ENCODE measurements at regions not wholly inside any gene's neighbourhood (a gene's known extent, or its start where the extent isn't known, plus 50 kb on each side); places are given as distances from the start of the nearest gene placed in this dataset.

- DNase-seq = no peak
Observed at GRCh38 chr13:89923736-89924135, 1423.8 kb upstream of the MIR17HG start.

DNA sequence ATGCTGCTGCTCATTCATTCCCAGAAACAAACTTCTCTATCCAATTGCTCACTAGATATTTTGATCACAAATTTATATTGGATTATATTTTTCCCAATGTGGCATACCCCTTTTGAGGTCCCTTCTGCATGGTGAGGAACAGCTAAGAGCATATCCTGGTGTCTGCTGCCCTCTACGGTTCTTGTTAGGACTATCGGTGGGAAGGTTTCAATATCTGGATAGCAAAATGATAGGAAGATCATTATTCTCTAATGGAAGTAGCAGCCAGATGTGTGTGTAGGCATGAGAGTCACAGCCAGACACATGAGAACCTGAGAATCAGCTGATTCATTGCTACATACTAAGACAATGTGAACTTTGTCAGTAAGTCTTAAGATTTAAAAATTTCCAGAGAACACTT is 1422.4 kb upstream of the MIR17HG start:
- no peak for DNase-seq

- DNase-seq = no peak
Observed at GRCh38 chr13:89930861-89931260, 1416.6 kb upstream of the MIR17HG start.

- DNase-seq = no peak
Observed at GRCh38 chr13:89932902-89933301, 1414.6 kb upstream of the MIR17HG start.

DNA sequence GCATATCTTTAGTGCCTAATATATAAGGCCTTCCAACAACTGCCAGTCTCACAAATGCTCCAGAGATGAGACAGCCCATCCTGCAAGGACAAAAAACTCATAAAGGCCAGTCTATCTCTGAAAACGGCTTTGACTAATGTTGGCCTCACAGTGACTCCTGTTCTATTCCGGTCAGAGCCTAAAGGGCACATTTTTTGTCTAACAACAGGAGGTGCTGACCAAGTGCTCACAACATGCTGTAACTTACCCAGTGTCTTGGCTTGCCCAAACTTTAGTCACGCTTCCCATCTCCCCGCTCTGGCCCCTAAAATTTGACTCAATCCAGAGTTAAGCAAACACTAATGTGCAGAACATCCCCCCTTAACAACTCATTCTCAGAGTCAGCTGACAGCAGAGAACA is 1411.2 kb upstream of the MIR17HG start:
- no peak for DNase-seq

GRCh38 chr13:89937420-89937819 is 1410.1 kb upstream of the MIR17HG start:
- no peak for DNase-seq

- no peak for DNase-seq
Observed at GRCh38 chr13:89940383-89940782, 1407.1 kb upstream of the MIR17HG start.

GRCh38 chr13:89943139-89943538 is 1404.3 kb upstream of the MIR17HG start:
- no peak for DNase-seq

DNA sequence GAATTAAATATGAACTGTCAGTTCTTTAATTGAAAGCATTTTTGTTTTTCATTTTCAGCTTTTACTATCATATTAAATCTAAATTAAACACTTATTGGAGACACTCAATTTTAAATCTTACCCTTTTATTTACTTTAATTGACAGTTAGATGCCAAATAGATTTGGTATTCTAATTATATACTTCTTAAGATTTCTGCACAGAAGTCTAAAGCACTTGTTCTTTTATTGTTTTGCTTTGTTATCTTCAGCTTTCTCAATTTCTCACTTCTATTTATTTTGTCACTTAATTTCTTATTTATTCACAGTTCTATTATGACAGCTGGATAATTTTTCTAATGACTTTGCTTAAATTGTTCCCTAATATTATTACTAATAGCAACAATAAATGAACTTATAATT is 1397.3 kb upstream of the MIR17HG start:
- DNase-seq = no peak

GRCh38 chr13:89951341-89951740 is 1396.1 kb upstream of the MIR17HG start:
- DNase-seq = no peak

DNA sequence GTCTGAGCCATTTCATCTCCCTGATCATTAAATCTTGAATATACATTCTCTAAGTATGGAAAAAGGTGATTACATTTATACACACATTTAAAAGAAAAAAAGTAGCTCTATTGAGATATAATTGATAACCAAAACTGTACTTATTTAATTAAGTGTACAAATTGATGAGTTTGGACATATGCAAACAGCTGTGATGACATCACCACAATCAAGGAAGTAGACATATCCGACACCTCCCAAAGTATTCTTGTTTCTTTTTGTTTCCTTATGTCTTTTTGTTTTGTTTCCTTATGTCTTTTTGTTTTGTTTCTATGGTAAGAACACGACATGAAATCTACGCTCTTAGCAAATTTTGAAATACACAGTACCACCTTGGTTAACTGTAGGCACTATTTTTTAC is 1393.9 kb upstream of the MIR17HG start:
- no peak for DNase-seq

- no peak for DNase-seq
Observed at GRCh38 chr13:89955773-89956172, 1391.7 kb upstream of the MIR17HG start.

DNA sequence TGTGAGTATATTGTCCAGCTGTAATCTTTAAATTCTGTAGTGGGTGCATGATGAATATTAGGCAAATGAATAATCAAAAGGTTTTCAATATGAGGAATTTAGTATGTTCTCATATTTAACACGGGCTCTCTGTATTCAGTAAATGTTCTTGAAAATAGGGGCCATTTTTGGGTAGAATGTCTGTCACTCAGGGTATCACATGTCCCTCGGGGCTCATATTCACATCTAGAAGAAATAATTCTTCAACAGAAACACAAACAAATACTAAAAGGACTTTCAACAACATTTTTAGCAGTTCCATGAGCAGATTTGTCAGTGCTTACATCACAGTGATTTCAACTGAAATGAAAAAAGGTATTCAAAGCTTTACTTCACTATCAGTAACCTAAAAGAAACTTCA is 1388.4 kb upstream of the MIR17HG start:
- DNase-seq = no peak

- DNase-seq = no peak
Observed at GRCh38 chr13:89965252-89965651, 1382.2 kb upstream of the MIR17HG start.

DNA sequence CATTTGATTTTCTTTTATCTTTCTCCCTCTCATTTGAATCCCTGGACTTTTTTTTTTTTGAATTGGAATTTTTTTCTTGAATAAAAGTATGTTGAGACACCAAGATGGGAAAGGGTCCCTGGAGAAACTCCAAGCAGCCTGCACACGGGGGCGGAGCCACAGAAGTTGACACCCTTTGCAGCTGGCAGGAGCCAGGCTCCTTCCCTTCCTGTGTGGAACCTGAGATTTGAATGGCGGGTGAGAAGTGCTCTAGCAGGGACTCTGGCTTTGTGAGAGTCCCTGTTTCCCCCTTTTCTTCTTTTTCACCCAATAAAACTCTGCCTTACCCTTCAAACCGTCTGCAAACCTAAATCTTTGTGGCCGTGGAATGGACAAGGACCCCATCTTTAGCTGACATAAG is 1381.0 kb upstream of the MIR17HG start:
- DNase-seq = no peak

DNA sequence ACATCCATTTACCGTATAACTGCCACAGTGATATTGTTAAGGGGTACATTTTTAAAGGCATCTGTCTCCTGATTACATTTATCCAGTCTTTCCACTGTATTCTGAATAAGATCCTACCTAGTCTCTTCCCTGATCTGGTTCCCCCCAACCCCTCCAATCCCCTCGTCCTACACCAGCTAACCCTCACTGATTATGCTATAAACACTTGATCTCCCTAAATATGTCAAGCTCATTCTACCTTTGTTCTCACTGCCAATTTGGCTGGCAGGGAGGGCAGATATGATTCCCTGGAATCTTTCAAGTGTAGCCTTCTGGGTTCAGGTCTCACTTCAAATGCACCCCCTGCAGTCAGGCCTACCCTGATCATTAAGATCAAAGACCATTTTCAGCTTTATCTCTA is 1379.8 kb upstream of the MIR17HG start:
- no peak for DNase-seq

GRCh38 chr13:89968470-89968869 is 1379.0 kb upstream of the MIR17HG start:
- no peak for DNase-seq

- no peak for DNase-seq
Observed at GRCh38 chr13:89970353-89970709, 1377.2 kb upstream of the MIR17HG start.

DNA sequence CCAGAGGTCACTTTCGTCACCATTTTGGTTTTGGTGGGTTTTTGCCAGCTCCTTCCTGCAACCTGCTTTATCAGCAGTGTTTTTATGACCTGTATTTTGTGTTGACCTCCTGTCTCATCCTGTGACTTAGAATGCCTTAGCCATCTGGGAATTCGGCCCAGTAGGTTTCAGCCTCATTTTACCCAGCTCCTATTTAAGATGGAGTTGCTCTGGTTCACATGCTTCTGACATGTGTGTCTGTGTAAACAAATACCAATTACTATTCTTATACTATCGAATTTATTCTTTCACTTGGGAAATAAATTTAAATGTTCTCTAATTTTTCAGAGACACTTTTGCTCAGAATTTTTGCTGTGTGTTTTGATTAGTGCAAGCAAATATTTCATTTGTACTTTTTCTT is 1370.3 kb upstream of the MIR17HG start:
- DNase-seq = no peak

DNA sequence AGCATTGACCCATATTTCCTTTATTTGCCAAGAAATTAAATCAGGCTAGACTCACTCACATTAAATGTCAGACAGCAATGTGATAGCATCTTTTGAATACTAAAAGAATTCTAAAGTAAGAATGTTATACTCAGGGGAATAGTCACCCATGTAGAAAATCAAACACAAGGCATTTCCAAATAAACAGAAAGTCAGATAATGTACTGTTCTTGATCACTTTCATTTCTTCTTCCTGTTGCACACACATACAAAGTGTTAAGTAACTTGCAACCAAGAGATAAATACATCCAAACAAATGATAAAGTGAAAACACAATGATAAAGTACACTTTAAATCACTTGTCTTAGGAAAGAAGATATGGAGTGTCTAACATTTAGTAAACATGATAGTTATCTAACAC is 1366.6 kb upstream of the MIR17HG start:
- no peak for DNase-seq

DNA sequence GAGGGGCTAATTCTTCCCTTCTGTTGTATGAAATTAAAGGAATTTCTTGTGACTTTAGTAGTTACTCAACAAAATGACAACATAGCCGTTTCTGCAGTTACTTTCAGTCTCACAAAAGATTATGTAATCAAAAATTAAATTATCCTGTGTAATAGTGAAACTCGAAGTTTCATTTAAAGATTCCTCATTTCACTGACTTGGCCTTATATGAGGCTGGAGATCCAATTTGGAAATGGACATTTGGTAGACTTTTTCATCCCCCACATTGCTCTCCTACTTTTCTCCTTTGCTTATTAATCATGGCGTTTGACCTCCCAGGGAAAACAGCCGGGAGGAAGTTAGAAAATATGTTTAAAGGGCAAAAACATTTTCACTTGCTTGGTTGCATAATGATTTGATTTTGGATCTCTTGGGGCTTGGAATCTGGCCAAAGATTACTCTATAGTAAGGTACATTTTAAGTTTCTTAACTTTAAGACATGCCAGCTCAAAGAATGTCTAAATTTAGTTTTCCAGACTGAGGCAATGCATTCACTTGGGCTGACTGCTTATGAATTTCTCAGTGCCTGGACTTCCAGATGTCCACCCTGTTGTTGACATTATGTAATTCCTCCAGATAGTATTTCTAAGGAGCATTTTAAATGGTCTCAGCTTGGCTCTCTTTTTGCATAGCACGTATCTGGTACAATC is 1364.9 kb upstream of the MIR17HG start:
- no peak for DNase-seq

GRCh38 chr13:89988206-89988605 is 1359.3 kb upstream of the MIR17HG start:
- no peak for DNase-seq

- DNase-seq = no peak
Observed at GRCh38 chr13:90003566-90003965, 1343.9 kb upstream of the MIR17HG start.

- DNase-seq = no peak
Observed at GRCh38 chr13:90008707-90009149, 1338.8 kb upstream of the MIR17HG start.

DNA sequence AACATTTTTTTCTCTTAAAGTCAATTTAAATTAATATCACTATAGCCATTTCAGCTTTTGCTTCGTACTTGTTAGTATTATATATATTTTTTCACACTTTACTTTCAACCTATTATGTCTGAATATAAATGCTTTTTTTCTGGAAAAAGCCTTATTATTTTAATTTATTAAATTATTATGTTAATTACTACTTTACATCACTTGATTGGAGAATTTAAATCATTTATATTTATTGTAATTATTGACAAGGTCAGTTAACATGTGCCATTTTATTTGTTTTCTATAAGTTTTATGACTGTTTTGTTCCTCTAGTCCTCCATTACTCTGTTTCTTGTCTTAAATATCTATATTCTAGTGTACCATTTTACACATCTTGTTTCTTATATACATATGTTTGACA is 1333.4 kb upstream of the MIR17HG start:
- DNase-seq = no peak
